Thyroid gland (tissue), 4 donors: ENCODE measurements at regions not wholly inside any gene's neighbourhood (a gene's known extent, or its start where the extent isn't known, plus 50 kb on each side); places are given as distances from the start of the nearest gene placed in this dataset.
A peak's percentile ranks its signal among the peaks of the same experiment; 100 is the strongest.

Experiments
- DNase-seq, 2 donors: peaks; one replicate each; pipeline ENCODE4 v3.0.0-alpha.2; 2019
- H3K27ac ChIP-seq, 3 donors: fragments of 200-600 bp; sonication (generic); 1 replicate in 2 of 3; 2 replicates in 1 of 3; pipeline ENCODE4 v1.5.1; 2016 to 2019; ENCODE audit warnings: mild to moderate bottlenecking in 1 of 3, moderate library complexity in 1 of 3
- H3K27me3 ChIP-seq: fragments of 200-600 bp; sonication (generic); one replicate; pipeline ENCODE4 v1.5.1; 2019
- H3K36me3 ChIP-seq, 2 donors: fragments of 200-600 bp; sonication (generic); one replicate each; pipeline ENCODE4 v1.5.1; 2016 to 2019
- H3K4me1 ChIP-seq, 2 donors: fragments of 200-600 bp; sonication (generic); one replicate each; pipeline ENCODE4 v1.5.1; 2017 to 2019
- H3K4me3 ChIP-seq, 3 donors: fragments of 200-600 bp; sonication (generic); replicated peaks in 1 of 3; 1 replicate in 2 of 3; 2 replicates in 1 of 3; pipeline ENCODE4 v1.5.1; 2016; ENCODE audit warnings: mild to moderate bottlenecking in 1 of 3
- H3K9me3 ChIP-seq: fragments of 200-600 bp; sonication (generic); one replicate; pipeline ENCODE4 v1.5.1; 2017
- POLR2A ChIP-seq, 2 donors: fragments of 450-650 bp; IDR thresholded peaks; one replicate each; pipeline ENCODE4 v1.6.1; 2017; ENCODE audit warnings: antibody characterized with exemption in 2 of 2, mild to moderate bottlenecking in 2 of 2, moderate library complexity in 1 of 2
- WGBS, 2 donors: methylation state at CpG; one replicate each; pipeline ENCODE4 v1.1.5; 2017; 5-methylcytosine and 5-hydroxymethylcytosine counted together
- intact Hi-C: fragments of 100-400 bp; cut with DNase I; formaldehyde crosslinking; loops from one replicate; pipeline ENCODE4 v1.15.1; 2023
- TF ChIP-seq, protein P1 (sequence below), 6 experiments: fragments of 200-600 bp in 3 of 6; fragments of 450-650 bp in 3 of 6; sonication (generic) in 3 of 6; IDR thresholded peaks; one replicate each; pipeline ENCODE4 v1.5.1; 2016 to 2019; ENCODE audit warnings: antibody characterized with exemption in 6 of 6, mild to moderate bottlenecking in 2 of 6, inconsistent platforms in 1 of 6, moderate library complexity in 1 of 6

DNA sequence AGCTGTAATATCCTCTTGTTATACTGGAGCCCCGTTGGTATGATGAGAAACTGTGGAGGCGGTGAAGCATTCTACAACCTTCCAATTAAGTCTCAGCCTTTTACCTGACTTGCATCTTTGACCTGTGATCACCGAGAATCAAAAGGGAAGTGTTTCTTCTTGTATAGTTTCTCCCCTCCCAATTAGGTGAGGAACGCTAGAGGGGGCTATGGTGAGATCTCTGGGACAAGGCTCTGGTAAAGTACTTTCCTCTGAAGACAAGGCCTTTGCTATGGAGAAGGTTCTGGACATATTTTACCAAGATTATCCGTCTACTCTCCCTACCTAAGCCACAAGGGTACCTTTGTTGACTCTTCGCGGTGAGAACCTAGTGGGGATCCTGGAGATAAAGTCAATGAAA, 111.3 kb downstream of the CBLL2 start:
- 77 to 83% methylated on average over 7 of the region's 7 CpGs for WGBS, 2 donors
- Histone ChIP-seq H3K9me3 (no peaks in the 10 kb centered on the region), H3K27ac (no peak overlapping the region), H3K4me3 (no peak overlapping the region), H3K27me3 (no peaks in the 10 kb centered on the region), H3K4me1 (no peaks in the 10 kb centered on the region), H3K36me3 (no peaks in the 10 kb centered on the region)
- TF ChIP-seq, protein P1, sequence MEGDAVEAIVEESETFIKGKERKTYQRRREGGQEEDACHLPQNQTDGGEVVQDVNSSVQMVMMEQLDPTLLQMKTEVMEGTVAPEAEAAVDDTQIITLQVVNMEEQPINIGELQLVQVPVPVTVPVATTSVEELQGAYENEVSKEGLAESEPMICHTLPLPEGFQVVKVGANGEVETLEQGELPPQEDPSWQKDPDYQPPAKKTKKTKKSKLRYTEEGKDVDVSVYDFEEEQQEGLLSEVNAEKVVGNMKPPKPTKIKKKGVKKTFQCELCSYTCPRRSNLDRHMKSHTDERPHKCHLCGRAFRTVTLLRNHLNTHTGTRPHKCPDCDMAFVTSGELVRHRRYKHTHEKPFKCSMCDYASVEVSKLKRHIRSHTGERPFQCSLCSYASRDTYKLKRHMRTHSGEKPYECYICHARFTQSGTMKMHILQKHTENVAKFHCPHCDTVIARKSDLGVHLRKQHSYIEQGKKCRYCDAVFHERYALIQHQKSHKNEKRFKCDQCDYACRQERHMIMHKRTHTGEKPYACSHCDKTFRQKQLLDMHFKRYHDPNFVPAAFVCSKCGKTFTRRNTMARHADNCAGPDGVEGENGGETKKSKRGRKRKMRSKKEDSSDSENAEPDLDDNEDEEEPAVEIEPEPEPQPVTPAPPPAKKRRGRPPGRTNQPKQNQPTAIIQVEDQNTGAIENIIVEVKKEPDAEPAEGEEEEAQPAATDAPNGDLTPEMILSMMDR (IDR thresholded peaks at IDR 0.05) = no peak
- TF ChIP-seq POLR2A (IDR thresholded peaks at IDR 0.05) = no peak
- intact Hi-C loops = no loop called here
- no peak for DNase-seq

DNA sequence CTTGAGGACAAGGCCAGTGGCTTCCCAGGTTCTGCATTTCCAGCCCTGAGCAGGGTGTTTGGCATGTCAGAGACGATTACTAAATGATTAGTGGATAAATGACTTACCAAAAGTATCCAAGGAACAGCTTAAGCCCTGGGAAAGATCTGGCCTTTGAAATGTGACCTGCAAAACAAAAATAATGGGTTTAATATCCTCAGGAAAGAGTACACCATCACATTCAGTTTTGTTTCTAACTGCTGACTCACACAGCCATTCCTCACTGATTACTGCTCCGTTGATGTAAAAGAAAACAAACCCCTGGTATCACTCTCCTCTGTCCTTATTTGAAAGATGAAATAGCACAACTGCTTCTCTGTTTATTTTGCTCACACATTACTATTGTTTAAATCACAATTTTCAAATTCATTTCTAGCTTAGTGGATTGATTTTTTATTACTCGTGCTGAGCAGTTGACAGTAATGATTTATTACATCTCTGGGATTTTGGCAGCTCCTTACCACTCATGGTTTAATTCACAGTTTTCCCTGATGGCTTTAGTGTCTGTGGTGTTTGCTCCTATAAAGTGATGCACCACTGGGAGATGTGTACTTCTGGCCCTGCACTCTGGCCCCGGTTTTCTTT, 117.0 kb downstream of the CBLL2 start:
- H3K27ac ChIP-seq = no peak overlapping the region
- intact Hi-C loops = no loop called here
- no peaks in the 10 kb centered on the region for H3K9me3 ChIP-seq
- no peak for DNase-seq
- no peaks in the 10 kb centered on the region for H3K36me3 ChIP-seq
- 48 to 54% methylated on average over 4 of the region's 4 CpGs for WGBS, 2 donors
- no peaks in the 10 kb centered on the region for H3K27me3 ChIP-seq
- H3K4me1 ChIP-seq = no peaks in the 10 kb centered on the region
- no peak for TF ChIP-seq POLR2A (IDR thresholded peaks at IDR 0.05)
- TF ChIP-seq, protein P1 (IDR thresholded peaks at IDR 0.05) = no peak
- H3K4me3 ChIP-seq = no peak overlapping the region

DNA sequence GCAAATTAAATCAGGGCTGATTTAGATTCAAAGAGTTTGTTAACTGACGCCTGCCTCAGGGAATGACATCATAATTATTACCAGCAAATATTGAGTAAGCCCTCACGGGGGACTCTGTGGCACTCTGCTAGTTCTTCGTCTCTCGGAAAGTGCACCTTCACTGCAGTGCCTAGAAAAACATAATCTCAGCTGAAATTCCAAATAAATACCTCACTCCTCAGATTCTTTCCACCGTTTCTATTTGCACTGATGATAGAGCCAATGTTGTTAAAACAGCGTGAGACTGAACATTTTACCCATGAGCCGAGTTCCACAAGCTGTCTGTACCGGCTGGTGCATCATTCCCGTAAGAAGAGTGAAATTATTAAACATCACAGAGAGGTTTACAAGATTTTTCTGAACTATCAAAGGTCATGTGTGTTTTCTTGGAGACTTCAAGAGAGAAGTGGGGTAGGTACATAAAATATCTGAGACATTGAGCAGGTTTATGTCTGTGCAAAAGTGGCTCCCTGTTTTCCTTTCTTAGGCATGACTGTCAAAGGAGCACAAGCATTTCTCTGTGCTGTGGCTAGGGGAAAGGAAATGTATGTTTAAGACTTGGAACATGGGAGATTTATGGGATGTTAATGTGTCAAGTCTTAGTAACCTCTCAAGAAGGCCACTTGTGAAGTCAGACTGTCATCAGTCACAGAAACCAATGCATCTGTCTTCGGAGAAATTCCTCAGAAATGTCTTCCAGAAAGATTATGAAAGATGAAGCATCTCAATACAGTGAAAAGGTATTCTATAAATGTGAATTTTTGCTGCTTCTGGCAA, 119.6 kb downstream of the CBLL2 start:
- Histone ChIP-seq H3K27ac (no peak overlapping the region), H3K36me3 (no peaks in the 10 kb centered on the region), H3K27me3 (no peaks in the 10 kb centered on the region), H3K4me3 (no peak overlapping the region), H3K9me3 (no peaks in the 10 kb centered on the region), H3K4me1 (no peaks in the 10 kb centered on the region)
- peak; percentile 2 to 3 for DNase-seq
- intact Hi-C loops = no loop called here
- 36 to 40% methylated on average over 10 of the region's 10 CpGs for WGBS, 2 donors
- TF ChIP-seq, protein P1 (IDR thresholded peaks at IDR 0.05) = no peak
- TF ChIP-seq POLR2A (IDR thresholded peaks at IDR 0.05) = no peak

DNA sequence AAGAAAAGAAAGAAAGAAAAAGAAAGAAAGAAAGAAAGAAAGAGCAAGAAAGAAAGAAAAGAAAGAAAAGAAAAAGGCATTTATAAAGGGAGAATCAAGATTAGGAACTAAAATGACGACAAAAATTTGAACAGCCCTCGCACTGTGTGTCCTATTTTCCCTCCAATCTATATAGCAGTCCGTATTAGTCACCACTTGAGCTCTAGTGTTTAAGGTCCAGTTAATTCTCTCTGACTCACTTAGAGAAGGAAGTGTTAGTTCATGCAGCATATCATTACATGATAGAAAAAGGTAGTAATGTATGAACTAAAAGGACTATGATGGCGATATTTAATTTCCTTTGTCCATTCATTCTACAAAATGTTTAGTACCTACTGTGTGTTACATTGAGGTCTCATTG, 122.7 kb downstream of the CBLL2 start:
- DNase-seq = no peak
- Histone ChIP-seq H3K36me3 (no peaks in the 10 kb centered on the region), H3K27me3 (no peaks in the 10 kb centered on the region), H3K9me3 (no peaks in the 10 kb centered on the region), H3K27ac (no peak overlapping the region), H3K4me3 (no peak overlapping the region), H3K4me1 (no peaks in the 10 kb centered on the region)
- TF ChIP-seq POLR2A (IDR thresholded peaks at IDR 0.05) = no peak
- TF ChIP-seq, protein P1 (IDR thresholded peaks at IDR 0.05) = no peak
- intact Hi-C loops = no loop called here
- WGBS, 2 donors = 79 to 82% methylated on average over 4 of the region's 4 CpGs

DNA sequence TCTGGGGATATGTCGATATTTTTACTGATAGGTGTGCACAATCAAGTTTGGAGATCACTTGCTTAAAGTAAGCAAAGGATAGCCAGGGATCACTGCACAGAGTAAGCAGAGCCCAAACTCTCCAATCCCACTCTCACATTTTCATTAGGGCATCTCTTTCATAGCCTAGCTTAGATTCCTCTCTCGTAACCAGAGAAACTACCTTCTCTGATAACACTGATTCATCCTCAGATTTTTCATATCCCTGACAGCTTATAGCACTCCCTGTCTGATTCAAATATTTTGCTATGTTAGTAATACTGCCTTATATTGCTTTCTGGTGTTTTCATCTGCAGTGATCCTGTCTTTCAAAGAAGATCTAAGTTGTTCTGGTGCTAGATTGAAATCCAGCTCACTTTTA, 123.7 kb downstream of the CBLL2 start:
- Histone ChIP-seq H3K4me1 (no peaks in the 10 kb centered on the region), H3K27ac (no peak overlapping the region), H3K27me3 (no peaks in the 10 kb centered on the region), H3K4me3 (no peak overlapping the region), H3K9me3 (no peaks in the 10 kb centered on the region), H3K36me3 (no peaks in the 10 kb centered on the region)
- WGBS, 2 donors = 86 to 88% methylated on average over 2 of the region's 2 CpGs
- no peak for DNase-seq
- intact Hi-C loops = no loop called here
- TF ChIP-seq, protein P1 (IDR thresholded peaks at IDR 0.05) = no peak
- TF ChIP-seq POLR2A (IDR thresholded peaks at IDR 0.05) = no peak
